ENCODE measurements at regions not wholly inside any gene's neighbourhood (a gene's known extent, or its start where the extent isn't known, plus 50 kb on each side); places are given as distances from the start of the nearest gene placed in this dataset.

DNA sequence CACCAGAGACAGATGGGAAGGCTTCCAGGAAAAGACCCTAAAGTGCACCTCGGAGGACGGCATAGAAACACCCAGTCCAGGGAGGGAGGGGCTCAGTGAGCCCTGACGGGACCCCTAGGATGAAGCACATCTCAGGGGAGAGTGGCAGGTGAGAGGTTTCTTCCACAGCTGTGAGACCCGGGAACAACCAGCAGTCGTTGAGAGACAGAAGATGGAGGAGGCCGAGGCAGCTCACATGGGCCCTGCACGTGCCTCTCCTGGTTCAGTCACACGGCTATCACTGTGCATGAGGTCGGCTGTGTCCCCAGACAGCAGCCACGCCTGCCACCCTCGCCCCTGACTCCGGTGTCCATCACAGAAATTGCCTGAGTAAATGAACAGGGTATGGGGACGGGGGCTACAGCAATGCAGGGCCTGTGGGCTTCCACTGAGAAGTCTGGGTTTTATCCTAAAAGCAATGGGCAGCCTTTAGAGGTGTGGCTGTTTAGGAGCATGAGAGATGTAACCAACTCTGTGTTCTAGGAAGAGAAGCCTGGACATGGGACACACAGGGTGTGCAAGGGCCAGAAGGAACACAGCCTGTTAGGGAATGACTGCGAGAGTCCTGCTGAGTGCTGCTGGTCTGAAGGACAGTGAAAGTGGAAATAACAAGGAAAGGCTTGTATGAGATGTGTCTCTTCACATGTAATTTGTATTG, 102.0 kb downstream of the TMEM18 start:
- DNase-seq (ENCODE audit: low spot score), result no peak

- DNase-seq (ENCODE audit: low spot score), result no peak
Observed at GRCh38 chr2:573805-574392, 103.3 kb downstream of the TMEM18 start.

DNA sequence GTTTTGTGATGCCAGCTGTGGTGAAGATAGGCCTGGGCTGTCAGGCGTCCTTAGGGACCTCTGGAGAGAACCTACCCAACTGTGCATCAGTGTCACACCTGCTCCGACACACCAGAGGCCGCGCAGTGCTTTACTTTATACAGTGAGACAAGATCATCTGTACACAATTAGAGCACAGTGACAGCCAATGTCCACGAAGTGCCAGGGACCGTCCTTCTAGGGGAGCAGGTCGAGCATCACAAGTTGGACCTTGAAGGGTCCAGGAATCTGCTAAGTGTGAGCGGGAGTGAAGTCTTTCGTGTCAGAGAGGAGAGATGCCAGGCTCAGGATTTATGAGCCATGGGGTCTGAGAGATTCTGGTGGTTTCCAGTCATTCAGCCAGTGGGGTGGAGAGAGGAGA, 104.2 kb downstream of the TMEM18 start:
- no peak for DNase-seq (ENCODE audit: low spot score)

GRCh38 chr2:569681-570080, 107.5 kb downstream of the TMEM18 start:
- no peak for DNase-seq (ENCODE audit: low spot score)

DNA sequence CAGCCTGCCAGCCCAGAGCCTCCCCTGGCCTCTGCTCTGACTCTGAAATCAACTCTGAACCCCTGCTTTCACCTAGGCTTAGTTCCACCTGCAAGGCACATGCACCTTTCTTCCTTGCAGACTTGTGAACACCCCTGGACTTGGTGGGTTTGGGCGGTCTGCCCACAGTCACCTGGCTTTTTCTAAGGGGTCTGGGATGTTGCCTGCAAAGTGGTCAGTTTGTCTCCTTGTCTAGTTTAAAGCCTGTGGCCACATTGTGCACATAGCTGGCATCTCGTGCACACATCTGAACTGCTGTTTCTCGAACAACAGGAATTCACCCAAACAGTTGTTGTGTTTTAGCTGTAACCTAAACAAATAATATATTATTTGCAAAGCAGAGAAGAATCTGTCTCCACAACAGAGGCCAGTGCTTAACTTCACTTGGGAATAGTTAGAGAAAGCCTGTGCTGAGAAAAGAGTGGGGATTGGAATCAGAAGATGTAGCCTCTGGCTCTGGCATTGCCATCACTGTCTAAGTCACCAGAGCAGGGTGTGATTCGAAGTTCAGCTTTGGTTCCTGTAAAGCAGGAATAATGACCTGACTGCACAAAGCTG, 108.5 kb downstream of the TMEM18 start:
- no peak for DNase-seq (ENCODE audit: low spot score)

- no peak for DNase-seq (ENCODE audit: low spot score)
Observed at GRCh38 chr2:567865-568638, 109.2 kb downstream of the TMEM18 start.

GRCh38 chr2:567496-567864, 109.7 kb downstream of the TMEM18 start:
- no peak for DNase-seq (ENCODE audit: low spot score)

GRCh38 chr2:566379-567313, 110.6 kb downstream of the TMEM18 start:
- no peak for DNase-seq (ENCODE audit: low spot score)

- DNase-seq (ENCODE audit: low spot score), result no peak
Observed at GRCh38 chr2:564471-565181, 112.6 kb downstream of the TMEM18 start.

GRCh38 chr2:563512-563911, 113.7 kb downstream of the TMEM18 start:
- DNase-seq (ENCODE audit: low spot score), result no peak

- no peak for DNase-seq (ENCODE audit: low spot score)
Observed at GRCh38 chr2:562391-563364, 114.5 kb downstream of the TMEM18 start.

DNA sequence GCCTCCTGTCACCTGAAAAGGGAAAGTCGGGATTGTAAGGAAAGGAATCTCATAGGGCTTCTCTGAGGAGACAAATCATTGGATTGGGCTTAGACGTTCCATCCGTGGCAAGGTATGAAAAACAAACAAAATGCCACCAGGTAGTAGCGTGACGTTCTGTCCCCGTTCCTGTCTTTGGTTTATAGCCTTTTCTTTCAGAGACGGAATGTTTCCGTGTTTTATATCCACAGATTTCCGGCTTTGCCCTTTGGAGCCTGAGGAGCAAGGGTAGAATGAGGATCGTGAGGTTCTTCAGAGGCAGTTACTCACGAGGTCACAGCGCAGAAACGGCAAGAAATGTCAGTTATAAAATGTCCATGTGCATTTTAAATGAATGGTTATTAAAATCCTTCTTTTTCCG, 118.3 kb downstream of the TMEM18 start:
- no peak for DNase-seq (ENCODE audit: low spot score)

DNA sequence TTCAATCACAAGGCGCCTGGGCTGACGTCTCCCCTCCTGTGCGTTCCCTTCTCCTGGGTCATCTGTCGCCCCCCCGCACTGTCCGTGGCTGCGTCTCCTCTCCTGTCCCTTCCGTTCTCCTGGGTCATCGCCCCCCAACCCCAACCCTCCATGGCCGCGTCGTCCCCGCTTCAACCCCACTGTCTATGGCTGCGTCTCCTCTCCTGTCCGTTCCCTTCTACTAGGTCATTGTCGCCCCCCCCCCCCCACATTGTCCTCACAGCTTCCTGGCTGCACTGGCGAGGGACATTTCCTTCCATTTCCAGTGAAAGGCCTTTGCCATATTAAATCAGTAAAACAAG, 118.9 kb downstream of the TMEM18 start:
- no peak for DNase-seq (ENCODE audit: low spot score)

DNA sequence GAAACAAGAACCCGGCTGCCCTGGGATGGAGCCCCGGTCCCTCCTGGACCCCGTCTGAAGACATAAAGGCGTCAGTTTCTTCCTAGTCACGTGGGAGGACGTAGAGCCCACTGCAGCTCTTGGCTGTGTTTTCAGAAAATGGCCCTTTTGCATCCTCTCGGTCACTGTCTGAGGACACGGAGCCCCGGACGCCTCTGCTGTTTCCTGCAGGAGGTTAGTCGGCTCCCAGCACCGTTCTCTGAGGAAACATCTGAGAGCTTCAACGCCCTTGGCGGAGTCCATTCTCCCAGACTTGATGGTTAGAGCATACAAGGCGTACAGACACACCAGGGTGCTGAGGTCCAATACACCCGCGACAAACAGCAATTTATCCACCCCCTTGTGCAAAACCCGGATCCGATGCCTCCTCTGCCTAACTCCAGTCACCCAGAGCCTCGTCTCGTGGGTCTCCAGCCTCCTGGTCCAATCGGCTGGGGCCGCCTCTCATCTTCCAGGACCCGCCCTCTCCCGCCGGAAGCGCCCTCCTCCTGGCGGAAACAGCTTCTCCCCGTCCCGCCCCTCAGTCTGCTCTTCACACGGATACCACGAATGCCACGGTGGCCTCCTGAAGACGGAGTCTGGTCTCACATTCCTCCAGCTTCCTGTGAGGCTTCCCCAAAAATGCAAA, 119.4 kb downstream of the TMEM18 start:
- DNase-seq (ENCODE audit: low spot score), result peak; percentile 3

DNA sequence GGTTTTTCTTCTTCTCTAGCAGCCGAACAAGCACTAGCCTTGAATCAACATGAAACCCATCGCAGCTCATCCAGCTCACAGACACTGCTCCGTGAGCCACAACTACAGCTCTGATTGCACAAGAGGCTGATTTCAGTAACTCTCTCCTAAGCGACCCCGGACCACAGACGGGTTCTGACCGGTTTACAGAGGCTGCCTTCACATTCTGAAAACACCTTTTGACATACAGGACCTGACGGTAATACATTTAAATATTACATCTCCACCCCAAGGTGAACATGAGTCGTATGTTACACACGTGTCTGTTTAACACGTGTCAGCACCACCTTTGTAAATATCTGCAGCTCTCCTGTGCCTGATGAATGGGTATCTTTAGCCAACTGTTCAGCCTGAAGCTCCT, 120.7 kb downstream of the TMEM18 start:
- no peak for DNase-seq (ENCODE audit: low spot score)

GRCh38 chr2:555164-555922, 121.9 kb downstream of the TMEM18 start:
- DNase-seq (ENCODE audit: low spot score), result no peak

GRCh38 chr2:554444-554843, 122.8 kb downstream of the TMEM18 start:
- DNase-seq (ENCODE audit: low spot score), result no peak

DNA sequence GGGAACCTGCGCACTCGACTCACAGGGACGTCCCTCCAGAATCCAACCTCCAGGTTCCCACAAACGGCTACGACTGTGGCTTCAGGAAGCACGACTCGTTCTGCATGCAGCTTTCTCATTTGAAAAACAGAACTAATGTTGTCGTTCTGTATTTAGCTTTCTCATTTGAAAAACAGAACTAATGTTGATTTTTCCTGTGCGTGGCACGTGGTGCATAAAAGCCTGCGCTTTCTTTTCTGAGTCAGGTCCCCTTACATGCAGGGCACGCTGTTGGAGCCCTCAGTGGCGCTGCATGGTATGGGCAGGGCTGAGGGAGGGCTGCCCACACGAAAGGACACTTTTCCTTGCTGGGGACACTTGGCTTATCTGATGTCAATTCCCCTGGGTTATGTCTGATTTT, 124.3 kb downstream of the TMEM18 start:
- no peak for DNase-seq (ENCODE audit: low spot score)

GRCh38 chr2:551621-552020, 125.6 kb downstream of the TMEM18 start:
- no peak for DNase-seq (ENCODE audit: low spot score)
